HepG2 (cell line): ENCODE measurements at regions not wholly inside any gene's neighbourhood (a gene's known extent, or its start where the extent isn't known, plus 50 kb on each side); places are given as distances from the start of the nearest gene placed in this dataset.

Source experiments
- ATAC-seq: fragments of 200-7000 bp; cut with Tn5 transposase; 3 replicates; pipeline ENCODE4 v1.9.1; 2020; ENCODE audit warnings: mild to moderate bottlenecking, moderate library complexity
- BruUV-seq: library from RNA; stranded (reverse); fragments of 400-500 nt; replicated peaks from 2 replicates; lab custom pipeline; 2021; lab: Mats Ljungman, UMichigan
- CTCF ChIA-PET: fragments of 300-600 bp; formaldehyde crosslinking; extraction: SDS; loops from one replicate; lab custom pipeline; 2021; ENCODE audit warnings: low total read pairs, inconsistent platforms, low intra/inter-chr PET ratio; lab: Yijun Ruan, JAX
- POLR2A ChIA-PET: fragments of 350-600 bp; sonication (Branson Sonifier 250); formaldehyde crosslinking; loops from one replicate; lab custom pipeline; 2020; ENCODE audit warnings: antibody characterized with exemption, inconsistent platforms; lab: Yijun Ruan, JAX
- DNase-seq: peaks from one replicate; pipeline ENCODE4 v3.0.0-alpha.2; 2015; ENCODE audit warnings: low spot score
- FAIRE-seq: peaks from 3 replicates; lab custom pipeline; 2011; peaks lifted over from hg19 to GRCh38; lab: Jason Lieb, UNC
- H2AFZ ChIP-seq: one replicate; pipeline ENCODE4 v1.6.1; 2011; ENCODE audit warnings: low read length, inconsistent platforms
- H3K27ac ChIP-seq: fragments of 300-600 bp; 3 replicates; pipeline ENCODE4 v1.8.0; 2011; ENCODE audit warnings: mixed run types, mild to moderate bottlenecking, mixed read lengths, low read length, inconsistent platforms; ENCODE audit not compliant: insufficient read depth; ENCODE audit errors: extremely low read length
- H3K27me3 ChIP-seq, 2 experiments: fragments of 200-600 bp in 1 of 2; 2 replicates in 1 of 2; 3 replicates in 1 of 2; pipeline versions ENCODE4 v1.6.0 to v1.8.0; 2011; ENCODE audit warnings: low read length in 2 of 2, mild to moderate bottlenecking in 2 of 2, moderate library complexity in 2 of 2, inconsistent platforms in 1 of 2; ENCODE audit not compliant: insufficient read depth in 2 of 2, control insufficient read depth in 1 of 2
- H3K36me3 ChIP-seq, 2 experiments: fragments of 200-600 bp in 1 of 2; replicated peaks in 1 of 2; 2 replicates in 1 of 2; 3 replicates in 1 of 2; pipeline versions ENCODE4 v1.5.1 to v1.8.0; 2011; ENCODE audit warnings: low read length in 2 of 2, inconsistent platforms in 1 of 2; ENCODE audit not compliant: insufficient read depth in 2 of 2, control insufficient read depth in 1 of 2
- H3K4me1 ChIP-seq: 2 replicates; pipeline ENCODE4 v1.5.1; 2012; ENCODE audit warnings: low read length, inconsistent platforms; ENCODE audit not compliant: insufficient read depth
- H3K4me2 ChIP-seq: 2 replicates; pipeline ENCODE4 v1.6.0; 2011; ENCODE audit warnings: low read depth, low read length, inconsistent platforms
- H3K4me3 ChIP-seq, 3 experiments: fragments of 200-600 bp in 1 of 3; sonication (generic), shearing (Covaris generic) in 1 of 3; replicated peaks in 1 of 3; 2 replicates each; pipeline ENCODE4 v1.5.1; 2011 to 2016; ENCODE audit warnings: low read length in 3 of 3, inconsistent platforms in 2 of 3, low read depth in 2 of 3, mild to moderate bottlenecking in 2 of 3, control low read depth in 1 of 3, mixed read lengths in 1 of 3; ENCODE audit not compliant: insufficient read depth in 1 of 3
- H3K79me2 ChIP-seq: one replicate; pipeline ENCODE4 v1.6.1; 2011; ENCODE audit warnings: low read length, inconsistent platforms; ENCODE audit not compliant: insufficient read depth
- H3K9ac ChIP-seq: 2 replicates; pipeline ENCODE4 v1.6.0; 2011; ENCODE audit warnings: mild to moderate bottlenecking, low read depth, low read length, inconsistent platforms; ENCODE audit not compliant: insufficient read depth
- H3K9me3 ChIP-seq: 2 replicates; pipeline ENCODE4 v1.5.1; 2012; ENCODE audit warnings: mild to moderate bottlenecking, low read length
- H4K20me1 ChIP-seq: 2 replicates; pipeline ENCODE4 v1.6.0; 2011; ENCODE audit warnings: inconsistent platforms, mild to moderate bottlenecking, low read length, moderate library complexity; ENCODE audit not compliant: insufficient read depth
- ESRRA ChIP-seq: sonication (generic); formaldehyde crosslinking; IDR thresholded peaks from 2 replicates; pipeline ENCODE4 v1.5.1; 2020; ENCODE audit warnings: mild to moderate bottlenecking, low read depth, missing genetic modification reagents
- GLI4 ChIP-seq: sonication (generic); formaldehyde crosslinking; IDR thresholded peaks from 2 replicates; pipeline ENCODE4 v1.5.1; 2020; ENCODE audit warnings: missing genetic modification reagents, mild to moderate bottlenecking, moderate library complexity, borderline replicate concordance
- HMGA1 ChIP-seq: sonication (generic); formaldehyde crosslinking; conservative IDR thresholded peaks from 2 replicates; pipeline ENCODE4 v1.4.0; 2020; ENCODE audit warnings: missing genetic modification reagents
- KDM5B ChIP-seq: sonication (generic); formaldehyde crosslinking; IDR thresholded peaks from 2 replicates; pipeline ENCODE4 v1.4.0; 2020; ENCODE audit warnings: missing genetic modification reagents, mild to moderate bottlenecking, borderline replicate concordance
- MIER2 ChIP-seq: IDR thresholded peaks from 2 replicates; pipeline ENCODE4 v1.6.1; 2016; ENCODE audit warnings: missing biosample characterization, missing genetic modification reagents
- SALL2 ChIP-seq: sonication (generic); formaldehyde crosslinking; IDR thresholded peaks from 2 replicates; pipeline ENCODE4 v1.8.1; 2023; ENCODE audit warnings: mild to moderate bottlenecking, missing genetic modification reagents, inconsistent platforms
- ZKSCAN5 ChIP-seq: sonication (generic); formaldehyde crosslinking; IDR thresholded peaks from 2 replicates; pipeline ENCODE4 v1.5.1; 2020; ENCODE audit warnings: mild to moderate bottlenecking, missing genetic modification reagents
- ZNF354B ChIP-seq: sonication (generic); formaldehyde crosslinking; IDR thresholded peaks from 2 replicates; pipeline ENCODE4 v1.8.0; 2022; ENCODE audit warnings: mild to moderate bottlenecking, missing genetic modification reagents
- ZNF644 ChIP-seq: IDR thresholded peaks from 2 replicates; pipeline ENCODE4 v1.6.1; 2016; ENCODE audit warnings: low read depth
- ZSCAN30 ChIP-seq: sonication (generic); formaldehyde crosslinking; IDR thresholded peaks from 2 replicates; pipeline ENCODE4 v1.5.0; 2020; ENCODE audit warnings: mild to moderate bottlenecking, missing genetic modification reagents
- WGBS: methylation state at CpG from one replicate; pipeline ENCODE4 v1.1.6; 2017; ENCODE audit warnings: low lambda C conversion rate; 5-methylcytosine and 5-hydroxymethylcytosine counted together
- in situ Hi-C: cut with HindIII; loops from 2 replicates; pipeline ENCODE4 v1.10.0; 2017; ENCODE audit warnings: low pct_unique_long_range_greater_than_20kb; ENCODE audit not compliant: extremely low pct_ligation_motif_present
- intact Hi-C: fragments of 100-400 bp; cut with micrococcal nuclease; formaldehyde crosslinking; loops from one replicate; pipeline ENCODE4 v1.10.0; 2022; ENCODE audit not compliant: unreplicated experiment
- TF ChIP-seq, protein P1 (sequence below): sonication (generic); formaldehyde crosslinking; IDR thresholded peaks from 2 replicates; pipeline ENCODE4 v1.4.0; 2020; ENCODE audit warnings: missing genetic modification reagents, borderline replicate concordance
- TF ChIP-seq, protein P2 (sequence below): sonication (generic); formaldehyde crosslinking; IDR thresholded peaks from 2 replicates; pipeline ENCODE4 v1.5.1; 2020; ENCODE audit warnings: missing genetic modification reagents, mild to moderate bottlenecking, borderline replicate concordance
- TF ChIP-seq, protein P3 (sequence below): fragments of 450-650 bp; IDR thresholded peaks from 2 replicates; pipeline ENCODE4 v1.6.1; 2017; ENCODE audit warnings: mild to moderate bottlenecking

DNA sequence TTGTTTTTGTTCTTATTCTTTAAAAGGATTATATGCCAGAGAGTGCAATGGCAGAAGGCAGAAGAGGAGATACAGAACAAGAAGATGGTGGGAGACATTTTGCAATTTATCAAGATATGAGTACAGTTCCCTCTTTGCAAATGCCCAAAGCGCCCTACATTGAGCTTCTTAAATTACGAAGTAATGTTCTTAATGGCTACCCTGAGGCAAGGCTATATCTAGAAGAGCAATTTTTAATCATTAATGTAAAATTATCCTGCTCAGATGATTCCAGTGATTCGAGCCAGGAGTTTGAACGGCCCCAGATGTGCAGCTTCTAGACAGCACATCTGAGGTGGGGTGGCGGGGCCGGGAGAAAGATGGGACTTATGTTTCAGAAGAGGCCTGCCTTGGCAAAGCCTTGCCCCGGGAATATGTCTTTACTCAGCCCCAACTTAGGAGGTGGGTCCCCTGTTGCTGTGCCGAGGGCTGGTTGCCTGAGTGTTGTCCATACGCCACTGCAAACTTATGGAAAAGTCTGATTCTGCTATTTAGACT lies 84.9 kb upstream of the MLN start:
- Histone ChIP-seq H4K20me1 (no peaks in the 10 kb centered on the region), H3K4me2 (no peak overlapping the region), H3K9ac (no peak overlapping the region), H3K27me3 (peaks cover 4 to 50% of the 10 kb centered on the region in 2 experiments), H3K36me3 (no peaks in the 10 kb centered on the region), H3K79me2 (no peaks in the 10 kb centered on the region), H3K27ac (no peak overlapping the region), H3K4me3 (no peak overlapping the region), H3K4me1 (peaks cover 15% of the 10 kb centered on the region), H3K9me3 (no peaks in the 10 kb centered on the region)
- WGBS, result 18% methylated on average over 9 of the region's 9 CpGs
- BruUV-seq, result no TSS peak
- intact Hi-C loops, result no loop called here
- CTCF ChIA-PET, result no interaction called here
- ATAC-seq, result no peak
- in situ Hi-C loops, result no loop called here
- FAIRE-seq, result no peak
- no peak for TF ChIP-seq MIER2 (CRISPR knock-in tag)
- no peak for TF ChIP-seq ZKSCAN5 (CRISPR knock-in tag)
- TF ChIP-seq, protein P1, sequence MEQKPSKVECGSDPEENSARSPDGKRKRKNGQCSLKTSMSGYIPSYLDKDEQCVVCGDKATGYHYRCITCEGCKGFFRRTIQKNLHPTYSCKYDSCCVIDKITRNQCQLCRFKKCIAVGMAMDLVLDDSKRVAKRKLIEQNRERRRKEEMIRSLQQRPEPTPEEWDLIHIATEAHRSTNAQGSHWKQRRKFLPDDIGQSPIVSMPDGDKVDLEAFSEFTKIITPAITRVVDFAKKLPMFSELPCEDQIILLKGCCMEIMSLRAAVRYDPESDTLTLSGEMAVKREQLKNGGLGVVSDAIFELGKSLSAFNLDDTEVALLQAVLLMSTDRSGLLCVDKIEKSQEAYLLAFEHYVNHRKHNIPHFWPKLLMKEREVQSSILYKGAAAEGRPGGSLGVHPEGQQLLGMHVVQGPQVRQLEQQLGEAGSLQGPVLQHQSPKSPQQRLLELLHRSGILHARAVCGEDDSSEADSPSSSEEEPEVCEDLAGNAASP (CRISPR knock-in tag), result no peak
- TF ChIP-seq ESRRA (CRISPR knock-in tag), result no peak
- TF ChIP-seq, all 625 proteins: peak for 0
- no peak for DNase-seq
- H2AFZ ChIP-seq, result no peak overlapping the region
- POLR2A ChIA-PET, result no interaction called here

DNA sequence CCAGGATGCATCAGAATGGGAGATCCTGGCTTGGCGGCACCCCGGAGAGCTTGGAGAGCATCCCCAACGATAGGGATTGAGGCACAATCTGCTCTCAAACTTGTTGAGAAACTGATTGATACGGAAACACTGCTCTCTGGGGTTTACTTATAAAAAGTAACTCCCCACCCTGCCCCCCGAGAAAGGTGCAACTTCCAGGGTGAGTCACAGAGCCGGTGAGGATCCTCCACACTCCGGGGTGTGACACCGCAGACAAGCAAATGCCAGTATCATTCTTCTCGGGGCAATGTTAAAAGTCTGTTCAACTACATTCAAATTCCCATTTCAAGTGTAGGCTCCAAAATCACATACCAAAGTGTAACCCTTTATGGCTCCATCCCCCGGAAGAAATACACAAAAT lies 84.4 kb upstream of the MLN start:
- no peak for DNase-seq
- intact Hi-C loops (no loop called here), in situ Hi-C loops (no loop called here)
- no peak for FAIRE-seq
- ChIA-PET CTCF (no interaction called here), POLR2A (no interaction called here)
- H2AFZ ChIP-seq, result no peak overlapping the region
- no peak overlapping the region for H3K9ac ChIP-seq
- H3K36me3 ChIP-seq, result no peaks in the 10 kb centered on the region
- H3K4me2 ChIP-seq, result no peak overlapping the region
- H3K9me3 ChIP-seq, result no peaks in the 10 kb centered on the region
- BruUV-seq, result no TSS peak
- H3K27ac ChIP-seq, result no peak overlapping the region
- no peaks in the 10 kb centered on the region for H3K79me2 ChIP-seq
- H3K27me3 ChIP-seq, result peaks cover 4 to 46% of the 10 kb centered on the region in 2 experiments
- no peak overlapping the region for H3K4me3 ChIP-seq
- 47% methylated on average over 10 of the region's 10 CpGs for WGBS
- H4K20me1 ChIP-seq, result no peaks in the 10 kb centered on the region
- peaks cover 15% of the 10 kb centered on the region for H3K4me1 ChIP-seq
- no peak for ATAC-seq
- TF ChIP-seq ZSCAN30 (CRISPR knock-in tag) (no peak), ZNF354B (CRISPR knock-in tag) (no peak), GLI4 (no peak), HMGA1 (CRISPR knock-in tag) (no peak), ZNF644 (CRISPR knock-in tag) (no peak), KDM5B (CRISPR knock-in tag) (no peak), SALL2 (CRISPR knock-in tag) (no peak)
- TF ChIP-seq, protein P2, sequence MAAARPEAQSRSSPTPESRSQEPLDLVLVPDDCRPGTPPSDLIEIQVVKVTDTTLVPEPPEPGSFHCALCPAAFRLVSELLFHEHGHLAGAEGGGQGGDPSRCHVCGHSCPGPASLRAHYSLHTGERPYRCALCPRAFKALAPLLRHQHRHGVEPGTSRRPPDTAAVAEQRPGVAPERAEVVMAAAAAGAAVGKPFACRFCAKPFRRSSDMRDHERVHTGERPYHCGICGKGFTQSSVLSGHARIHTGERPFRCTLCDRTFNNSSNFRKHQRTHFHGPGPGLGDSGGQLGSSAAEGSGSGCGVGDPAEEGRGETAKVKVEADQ (CRISPR knock-in tag), result no peak
- TF ChIP-seq, protein P3, sequence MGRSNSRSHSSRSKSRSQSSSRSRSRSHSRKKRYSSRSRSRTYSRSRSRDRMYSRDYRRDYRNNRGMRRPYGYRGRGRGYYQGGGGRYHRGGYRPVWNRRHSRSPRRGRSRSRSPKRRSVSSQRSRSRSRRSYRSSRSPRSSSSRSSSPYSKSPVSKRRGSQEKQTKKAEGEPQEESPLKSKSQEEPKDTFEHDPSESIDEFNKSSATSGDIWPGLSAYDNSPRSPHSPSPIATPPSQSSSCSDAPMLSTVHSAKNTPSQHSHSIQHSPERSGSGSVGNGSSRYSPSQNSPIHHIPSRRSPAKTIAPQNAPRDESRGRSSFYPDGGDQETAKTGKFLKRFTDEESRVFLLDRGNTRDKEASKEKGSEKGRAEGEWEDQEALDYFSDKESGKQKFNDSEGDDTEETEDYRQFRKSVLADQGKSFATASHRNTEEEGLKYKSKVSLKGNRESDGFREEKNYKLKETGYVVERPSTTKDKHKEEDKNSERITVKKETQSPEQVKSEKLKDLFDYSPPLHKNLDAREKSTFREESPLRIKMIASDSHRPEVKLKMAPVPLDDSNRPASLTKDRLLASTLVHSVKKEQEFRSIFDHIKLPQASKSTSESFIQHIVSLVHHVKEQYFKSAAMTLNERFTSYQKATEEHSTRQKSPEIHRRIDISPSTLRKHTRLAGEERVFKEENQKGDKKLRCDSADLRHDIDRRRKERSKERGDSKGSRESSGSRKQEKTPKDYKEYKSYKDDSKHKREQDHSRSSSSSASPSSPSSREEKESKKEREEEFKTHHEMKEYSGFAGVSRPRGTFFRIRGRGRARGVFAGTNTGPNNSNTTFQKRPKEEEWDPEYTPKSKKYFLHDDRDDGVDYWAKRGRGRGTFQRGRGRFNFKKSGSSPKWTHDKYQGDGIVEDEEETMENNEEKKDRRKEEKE, result no peak
